Vagina (tissue), 2 donors: ENCODE measurements at regions not wholly inside any gene's neighbourhood (a gene's known extent, or its start where the extent isn't known, plus 50 kb on each side); places are given as distances from the start of the nearest gene placed in this dataset.

Experiments used
- POLR2AphosphoS5 ChIP-seq, 2 donors: sonication (generic); formaldehyde crosslinking; IDR thresholded peaks; one replicate each; pipeline ENCODE4 v1.9.0; 2017; ENCODE audit warnings: antibody characterized with exemption in 2 of 2, mild to moderate bottlenecking in 2 of 2, low read depth in 1 of 2; ENCODE audit not compliant: insufficient read depth in 1 of 2
- TF ChIP-seq, protein P1 (sequence below), 3 experiments: fragments of 450-650 bp in 2 of 3; fragments of 200-600 bp in 1 of 3; sonication (generic) in 1 of 3; IDR thresholded peaks; one replicate each; pipeline ENCODE4 v1.5.1; 2017 to 2019; ENCODE audit warnings: antibody characterized with exemption in 3 of 3, mild to moderate bottlenecking in 2 of 3, moderate library complexity in 2 of 3

DNA sequence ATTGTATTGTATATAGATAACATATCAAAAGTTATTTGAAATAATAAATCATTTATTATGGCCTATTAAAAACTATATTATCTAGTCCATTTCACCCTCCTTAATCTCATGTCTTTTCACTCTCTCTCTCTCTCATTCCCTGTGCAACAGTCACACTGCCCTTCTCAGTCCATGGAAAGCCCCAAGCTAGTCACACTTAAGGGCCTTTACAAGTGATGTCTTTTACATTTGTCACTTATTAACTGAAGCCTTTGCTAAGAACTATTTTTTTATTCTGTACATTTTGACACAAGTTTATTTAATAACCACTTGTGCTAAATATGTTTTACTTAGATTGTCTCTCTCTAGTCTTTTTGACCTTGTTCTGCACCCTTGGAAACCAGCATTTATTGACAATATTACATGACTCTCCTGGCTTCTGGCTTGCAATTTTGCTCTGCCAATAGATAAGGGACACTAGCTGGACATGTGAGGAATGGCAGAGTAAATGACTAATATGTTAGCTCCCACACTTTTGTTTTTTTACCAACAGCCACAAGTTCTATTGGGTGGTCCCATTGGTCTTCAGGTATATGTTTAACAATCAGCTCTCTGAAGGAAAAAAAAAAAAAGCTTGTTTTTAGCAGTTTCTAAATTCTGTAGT lies 706.8 kb upstream of the POT1 start:
- no peak for TF ChIP-seq POLR2AphosphoS5 (IDR thresholded peaks at IDR 0.05; ENCODE audit: insufficient read depth in 1 of 2, low read depth in 1 of 2)
- TF ChIP-seq, protein P1, sequence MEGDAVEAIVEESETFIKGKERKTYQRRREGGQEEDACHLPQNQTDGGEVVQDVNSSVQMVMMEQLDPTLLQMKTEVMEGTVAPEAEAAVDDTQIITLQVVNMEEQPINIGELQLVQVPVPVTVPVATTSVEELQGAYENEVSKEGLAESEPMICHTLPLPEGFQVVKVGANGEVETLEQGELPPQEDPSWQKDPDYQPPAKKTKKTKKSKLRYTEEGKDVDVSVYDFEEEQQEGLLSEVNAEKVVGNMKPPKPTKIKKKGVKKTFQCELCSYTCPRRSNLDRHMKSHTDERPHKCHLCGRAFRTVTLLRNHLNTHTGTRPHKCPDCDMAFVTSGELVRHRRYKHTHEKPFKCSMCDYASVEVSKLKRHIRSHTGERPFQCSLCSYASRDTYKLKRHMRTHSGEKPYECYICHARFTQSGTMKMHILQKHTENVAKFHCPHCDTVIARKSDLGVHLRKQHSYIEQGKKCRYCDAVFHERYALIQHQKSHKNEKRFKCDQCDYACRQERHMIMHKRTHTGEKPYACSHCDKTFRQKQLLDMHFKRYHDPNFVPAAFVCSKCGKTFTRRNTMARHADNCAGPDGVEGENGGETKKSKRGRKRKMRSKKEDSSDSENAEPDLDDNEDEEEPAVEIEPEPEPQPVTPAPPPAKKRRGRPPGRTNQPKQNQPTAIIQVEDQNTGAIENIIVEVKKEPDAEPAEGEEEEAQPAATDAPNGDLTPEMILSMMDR (IDR thresholded peaks at IDR 0.05) = no peak
